ENCODE measurements at regions not wholly inside any gene's neighbourhood (a gene's known extent, or its start where the extent isn't known, plus 50 kb on each side); places are given as distances from the start of the nearest gene placed in this dataset.

DNA sequence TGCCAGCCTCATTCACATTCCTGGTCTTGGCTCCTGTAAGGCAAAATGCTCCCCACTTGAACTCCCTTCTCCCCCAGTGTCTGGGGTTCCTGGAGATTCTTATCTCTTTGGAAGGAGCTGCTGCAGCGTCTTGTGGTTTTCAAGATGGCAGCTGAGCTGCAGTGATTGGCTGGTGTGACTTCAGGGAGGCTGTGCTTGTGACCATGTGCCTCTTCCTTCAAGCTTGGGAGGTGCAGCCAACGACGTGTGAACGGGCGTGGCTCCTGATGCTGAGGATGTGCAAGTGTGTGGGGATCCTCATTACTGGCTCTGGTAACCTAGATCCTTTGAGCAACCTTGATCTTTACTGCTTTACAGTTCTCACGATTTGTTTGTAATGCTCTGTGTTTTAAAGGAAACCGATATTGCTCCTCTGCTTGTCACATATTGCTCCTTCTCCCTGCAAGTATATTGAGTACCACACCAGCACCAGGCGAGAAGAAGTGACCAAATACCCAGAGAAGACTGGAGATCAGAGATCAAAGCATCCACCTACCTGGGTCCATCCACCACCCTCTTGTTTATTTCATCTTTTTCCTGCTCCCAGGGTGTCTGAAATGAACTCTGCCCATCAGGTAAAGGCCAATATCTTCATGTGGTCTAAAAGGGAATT lies 208.5 kb downstream of the FGF9 start:
- TF ChIP-seq CTCF (IDR thresholded peaks at IDR 0.05; ENCODE audit: low read depth, low read length), result no peak
- DNase-seq (ENCODE audit: low read depth, low spot score), result no peak
- Histone ChIP-seq H3K27me3 (ENCODE audit: control insufficient read depth, insufficient read depth, low read length) (peaks cover 2% of the 10 kb centered on the region), H3K9me3 (ENCODE audit: control insufficient read depth, insufficient read depth, low read length) (peaks cover 7% of the 10 kb centered on the region; the same call in 1 of the 2 replicates), H3K27ac (ENCODE audit: low read depth, low read length) (no peak overlapping the region), H3K4me3 (ENCODE audit: low read depth, low read length) (no peak overlapping the region)
- CTCF ChIA-PET, result no interaction called here
- POLR2A ChIA-PET, result no interaction called here

DNA sequence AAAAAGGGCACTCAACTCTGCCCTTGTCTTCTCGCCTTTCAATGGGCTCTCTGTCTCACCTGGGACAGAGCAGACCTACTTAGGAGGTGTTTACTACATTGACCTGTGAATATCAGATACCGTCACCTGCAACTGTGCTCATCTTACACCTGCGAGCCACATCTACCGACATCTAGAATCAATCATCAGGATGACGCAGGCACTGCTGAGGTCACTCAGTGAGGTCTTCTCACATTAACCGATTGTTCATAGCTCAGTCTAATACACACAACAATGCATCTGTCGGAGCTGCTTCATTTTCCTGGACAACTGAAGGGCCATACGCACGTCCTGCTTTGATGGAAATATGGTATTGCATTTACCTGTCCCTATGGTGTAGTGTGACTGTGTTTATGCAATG lies 211.9 kb downstream of the FGF9 start:
- no peak for TF ChIP-seq CTCF (IDR thresholded peaks at IDR 0.05; ENCODE audit: low read depth, low read length)
- POLR2A ChIA-PET, result no interaction called here
- CTCF ChIA-PET, result no interaction called here
- H3K9me3 ChIP-seq (ENCODE audit: control insufficient read depth, insufficient read depth, low read length), result peaks cover 7% of the 10 kb centered on the region; the same call in 1 of the 2 replicates
- no peak overlapping the region for H3K4me3 ChIP-seq (ENCODE audit: low read depth, low read length)
- H3K27me3 ChIP-seq (ENCODE audit: control insufficient read depth, insufficient read depth, low read length), result peaks cover 5% of the 10 kb centered on the region
- DNase-seq (ENCODE audit: low read depth, low spot score), result no peak
- no peak overlapping the region for H3K27ac ChIP-seq (ENCODE audit: low read depth, low read length)

DNA sequence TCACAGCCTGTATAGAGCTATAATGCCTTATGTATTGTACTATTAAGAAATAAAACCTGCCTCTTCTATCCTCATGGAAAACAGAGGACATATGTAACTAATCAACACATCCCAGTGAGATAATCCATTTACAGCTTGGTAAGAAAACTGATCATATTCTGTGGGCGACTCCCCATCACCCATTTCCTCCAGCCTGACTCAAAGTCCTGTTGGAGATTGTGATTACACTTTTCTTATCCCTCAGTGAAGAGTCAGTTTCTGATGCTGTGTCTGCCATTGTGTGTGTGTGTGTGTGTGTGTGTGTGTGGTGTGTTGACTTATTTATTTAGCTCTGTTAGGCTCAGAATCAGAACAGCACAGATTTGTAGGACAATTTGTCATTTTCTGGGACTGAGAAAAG lies 212.8 kb downstream of the FGF9 start:
- H3K27me3 ChIP-seq (ENCODE audit: control insufficient read depth, insufficient read depth, low read length), result peaks cover 5% of the 10 kb centered on the region
- peaks cover 3% of the 10 kb centered on the region; the same call in 1 of the 2 replicates for H3K9me3 ChIP-seq (ENCODE audit: control insufficient read depth, insufficient read depth, low read length)
- no peak for TF ChIP-seq CTCF (IDR thresholded peaks at IDR 0.05; ENCODE audit: low read depth, low read length)
- POLR2A ChIA-PET, result no interaction called here
- no peak overlapping the region for H3K27ac ChIP-seq (ENCODE audit: low read depth, low read length)
- CTCF ChIA-PET, result no interaction called here
- DNase-seq (ENCODE audit: low read depth, low spot score), result no peak
- H3K4me3 ChIP-seq (ENCODE audit: low read depth, low read length), result no peak overlapping the region

DNA sequence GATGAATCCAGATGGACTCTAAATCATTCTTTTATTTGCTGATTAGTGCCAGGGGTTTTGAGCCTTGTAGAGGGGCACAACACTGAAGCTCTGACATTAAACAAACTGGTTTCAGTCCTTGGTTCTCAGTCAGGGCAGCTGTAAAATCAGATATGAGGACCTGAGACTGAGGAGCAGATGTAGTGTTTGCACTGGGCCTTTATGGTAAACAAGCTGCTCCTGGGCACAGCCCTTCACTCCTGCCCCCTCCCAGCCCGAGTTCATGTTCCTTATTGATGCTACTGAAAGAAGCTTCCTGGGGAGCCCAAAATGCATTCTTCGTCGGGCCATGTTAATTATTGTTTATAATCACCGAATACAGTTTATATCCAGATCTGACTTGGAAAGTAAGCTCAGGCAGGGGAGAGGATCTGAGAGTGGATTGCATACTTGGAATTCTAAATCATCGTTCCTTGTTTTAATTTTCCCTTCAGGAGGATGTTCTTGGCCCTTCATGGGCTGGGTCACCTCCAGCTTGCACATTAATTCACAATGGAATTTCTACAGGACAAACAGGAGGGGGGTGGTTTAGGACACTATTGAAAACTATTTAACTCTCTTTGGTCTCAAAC lies 213.5 kb downstream of the FGF9 start:
- Histone ChIP-seq H3K9me3 (ENCODE audit: control insufficient read depth, insufficient read depth, low read length) (no peaks in the 10 kb centered on the region), H3K27ac (ENCODE audit: low read depth, low read length) (no peak overlapping the region), H3K4me3 (ENCODE audit: low read depth, low read length) (no peak overlapping the region), H3K27me3 (ENCODE audit: control insufficient read depth, insufficient read depth, low read length) (peaks cover 5% of the 10 kb centered on the region)
- TF ChIP-seq CTCF (IDR thresholded peaks at IDR 0.05; ENCODE audit: low read depth, low read length), result no peak
- no peak for DNase-seq (ENCODE audit: low read depth, low spot score)
- ChIA-PET CTCF (no interaction called here), POLR2A (no interaction called here)

DNA sequence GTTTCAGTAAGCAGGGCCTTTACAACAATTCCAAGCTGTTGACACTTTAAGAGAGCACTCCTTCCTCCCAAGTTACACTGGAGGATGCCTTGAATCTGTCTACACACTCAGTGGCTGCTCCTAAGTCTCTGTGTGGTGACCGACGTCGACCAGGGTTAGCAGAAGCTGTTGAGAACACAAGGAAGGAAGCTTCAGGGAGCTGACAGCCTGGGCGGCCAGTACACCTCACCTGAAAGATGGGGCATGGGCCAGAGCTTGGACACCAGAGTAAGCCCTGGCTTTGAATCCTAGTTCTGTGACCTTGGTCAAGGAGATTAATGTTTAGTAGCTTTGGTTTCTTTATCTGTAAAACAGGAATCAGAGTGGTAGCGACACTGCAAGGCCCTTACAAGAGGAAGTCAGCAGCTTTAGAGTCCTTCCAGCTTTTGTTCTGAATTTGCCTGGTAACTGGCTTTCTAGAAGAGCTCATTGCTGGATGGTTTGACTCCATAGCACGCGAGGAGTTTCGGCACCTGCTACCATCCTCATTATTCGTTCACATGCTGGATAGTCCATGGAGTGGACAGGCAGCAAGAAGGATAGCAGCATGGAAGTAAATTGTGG lies 214.2 kb downstream of the FGF9 start:
- H3K4me3 ChIP-seq (ENCODE audit: low read depth, low read length), result no peak overlapping the region
- ChIA-PET POLR2A (interaction anchor here (0.6 kb wide), 1 partner anchor 180 kb away, joined by 4 read pairs; no protein-coding TSS in a partner anchor), CTCF (no interaction called here)
- no peak for TF ChIP-seq CTCF (IDR thresholded peaks at IDR 0.05; ENCODE audit: low read depth, low read length)
- no peak for DNase-seq (ENCODE audit: low read depth, low spot score)
- H3K27ac ChIP-seq (ENCODE audit: low read depth, low read length), result no peak overlapping the region
- H3K9me3 ChIP-seq (ENCODE audit: control insufficient read depth, insufficient read depth, low read length), result no peaks in the 10 kb centered on the region
- peaks cover 5% of the 10 kb centered on the region for H3K27me3 ChIP-seq (ENCODE audit: control insufficient read depth, insufficient read depth, low read length)

Data from AG04450 (cell line).